Keratinocyte (primary cell): ENCODE measurements at regions not wholly inside any gene's neighbourhood (a gene's known extent, or its start where the extent isn't known, plus 50 kb on each side); places are given as distances from the start of the nearest gene placed in this dataset.

Experiments used
- DNase-seq: peaks from one replicate; pipeline ENCODE4 v3.0.0-alpha.2; 2011; ENCODE audit warnings: low read depth, missing footprints, low spot score
- FAIRE-seq: peaks from 2 replicates; lab custom pipeline; 2011; peaks lifted over from hg19 to GRCh38; lab: Jason Lieb, UNC
- H2AFZ ChIP-seq: 2 replicates; pipeline ENCODE4 v1.6.0; 2012; ENCODE audit warnings: low read length, control low read depth, inconsistent platforms; ENCODE audit not compliant: control insufficient read depth
- H3K27ac ChIP-seq: 2 replicates; pipeline ENCODE4 v1.5.1; 2011; ENCODE audit warnings: low read length; ENCODE audit not compliant: control insufficient read depth, insufficient read depth
- H3K27me3 ChIP-seq: 3 replicates; pipeline ENCODE4 v1.6.0; 2011; ENCODE audit warnings: low read length; ENCODE audit not compliant: control insufficient read depth, insufficient read depth; ENCODE audit errors: extremely low read depth
- H3K36me3 ChIP-seq, 2 experiments: 2 replicates in 1 of 2; 3 replicates in 1 of 2; pipeline ENCODE4 v1.5.1; 2011; ENCODE audit warnings: low read length in 2 of 2, mild to moderate bottlenecking in 1 of 2; ENCODE audit not compliant: control insufficient read depth in 2 of 2, insufficient read depth in 2 of 2; ENCODE audit errors: extremely low read depth in 1 of 2
- H3K4me1 ChIP-seq: 3 replicates; pipeline ENCODE4 v1.5.1; 2011; ENCODE audit warnings: low read length; ENCODE audit not compliant: control insufficient read depth, insufficient read depth; ENCODE audit errors: extremely low read depth
- H3K4me2 ChIP-seq: 3 replicates; pipeline ENCODE4 v1.6.0; 2011; ENCODE audit warnings: low read depth, low read length; ENCODE audit not compliant: control insufficient read depth, insufficient read depth; ENCODE audit errors: extremely low read depth
- H3K4me3 ChIP-seq, 3 experiments: fragments of 200-600 bp in 1 of 3; sonication (generic) in 1 of 3; 2 replicates in 2 of 3; 3 replicates in 1 of 3; pipeline ENCODE4 v1.5.1; 2011 to 2016; ENCODE audit warnings: low read length in 3 of 3, mild to moderate bottlenecking in 3 of 3, control low read depth in 2 of 3, inconsistent platforms in 1 of 3, low read depth in 1 of 3, mixed read lengths in 1 of 3, mixed run types in 1 of 3, moderate library complexity in 1 of 3; ENCODE audit not compliant: control insufficient read depth in 2 of 3, insufficient read depth in 2 of 3; ENCODE audit errors: extremely low read depth in 1 of 3
- H3K79me2 ChIP-seq: 2 replicates; pipeline ENCODE4 v1.6.0; 2012; ENCODE audit warnings: low read length; ENCODE audit not compliant: control insufficient read depth, insufficient read depth
- H3K9ac ChIP-seq: 3 replicates; pipeline ENCODE4 v1.6.0; 2011; ENCODE audit warnings: low read length; ENCODE audit not compliant: control insufficient read depth, insufficient read depth; ENCODE audit errors: extremely low read depth
- H3K9me1 ChIP-seq: 3 replicates; pipeline ENCODE4 v1.6.0; 2011; ENCODE audit warnings: low read length; ENCODE audit not compliant: control insufficient read depth, insufficient read depth; ENCODE audit errors: extremely low read depth
- H3K9me3 ChIP-seq: 2 replicates; pipeline ENCODE4 v1.5.1; 2012; ENCODE audit warnings: low read depth, low read length; ENCODE audit not compliant: control insufficient read depth
- H4K20me1 ChIP-seq: 3 replicates; pipeline ENCODE4 v1.6.0; 2011; ENCODE audit warnings: low read length; ENCODE audit not compliant: control insufficient read depth, insufficient read depth; ENCODE audit errors: extremely low read depth
- CTCF ChIP-seq, 3 experiments: IDR thresholded peaks in 1 of 3; conservative IDR thresholded peaks in 1 of 3; optimal IDR thresholded peaks in 1 of 3; 2 replicates in 2 of 3; 3 replicates in 1 of 3; pipeline versions ENCODE3 to v1.5.1; 2011; ENCODE audit warnings: low read length in 3 of 3, mild to moderate bottlenecking in 3 of 3, moderate library complexity in 2 of 3, control low read depth in 1 of 3, inconsistent platforms in 1 of 3; ENCODE audit not compliant: insufficient read depth in 2 of 3; ENCODE audit errors: extremely low read depth in 1 of 3
- EZH2 ChIP-seq: IDR thresholded peaks from one replicate; pipeline ENCODE4 v1.6.1; 2012; ENCODE audit warnings: inconsistent platforms, mild to moderate bottlenecking, low read length, moderate library complexity
- dilution Hi-C: fragments of 300-500 bp; cut with MboI; formaldehyde crosslinking; loops from one replicate; pipeline ENCODE4 v1.7.0; 2020; ENCODE audit warnings: low sequenced_read_pairs; ENCODE audit not compliant: extremely low pct_ligation_motif_present

DNA sequence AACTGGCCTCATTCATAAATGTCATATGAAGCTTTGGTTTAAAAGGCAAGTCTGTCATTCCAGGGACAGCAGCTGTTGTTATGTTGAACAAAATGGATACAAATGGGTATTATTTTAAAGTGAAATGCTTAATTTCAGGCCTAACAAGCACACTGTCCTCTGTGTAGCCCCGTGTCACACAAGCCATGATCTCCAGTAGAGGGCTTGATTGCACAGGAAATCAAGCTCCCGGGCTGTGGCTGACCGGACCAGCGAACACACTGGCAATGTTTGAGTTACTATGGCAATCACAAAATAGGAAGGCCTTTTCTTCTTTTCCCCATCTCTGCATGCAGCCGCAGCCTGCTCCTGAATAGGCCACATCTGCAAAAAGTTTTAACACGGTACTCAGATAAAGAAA lies 64.0 kb upstream of the GSX1 start:
- Histone ChIP-seq H3K9ac (no peak overlapping the region), H3K36me3 (no peaks in the 10 kb centered on the region), H3K27me3 (no peaks in the 10 kb centered on the region), H4K20me1 (no peaks in the 10 kb centered on the region), H3K27ac (no peak overlapping the region), H2AFZ (no peak overlapping the region), H3K4me2 (no peak overlapping the region), H3K9me3 (no peaks in the 10 kb centered on the region), H3K4me3 (no peak overlapping the region), H3K79me2 (no peaks in the 10 kb centered on the region), H3K4me1 (no peaks in the 10 kb centered on the region), H3K9me1 (no peaks in the 10 kb centered on the region)
- DNase-seq = no peak
- dilution Hi-C loops = no loop called here
- TF ChIP-seq EZH2 = no peak
- no peak for TF ChIP-seq CTCF (optimal IDR thresholded peaks at IDR 0.05 in 1 of 3, IDR thresholded peaks at IDR 0.05 in 1 of 3, conservative IDR thresholded peaks at IDR 0.05 in 1 of 3; ENCODE audit: extremely low read depth in 1 of 3, insufficient read depth in 2 of 3, low read length in 3 of 3)
- FAIRE-seq = no peak

DNA sequence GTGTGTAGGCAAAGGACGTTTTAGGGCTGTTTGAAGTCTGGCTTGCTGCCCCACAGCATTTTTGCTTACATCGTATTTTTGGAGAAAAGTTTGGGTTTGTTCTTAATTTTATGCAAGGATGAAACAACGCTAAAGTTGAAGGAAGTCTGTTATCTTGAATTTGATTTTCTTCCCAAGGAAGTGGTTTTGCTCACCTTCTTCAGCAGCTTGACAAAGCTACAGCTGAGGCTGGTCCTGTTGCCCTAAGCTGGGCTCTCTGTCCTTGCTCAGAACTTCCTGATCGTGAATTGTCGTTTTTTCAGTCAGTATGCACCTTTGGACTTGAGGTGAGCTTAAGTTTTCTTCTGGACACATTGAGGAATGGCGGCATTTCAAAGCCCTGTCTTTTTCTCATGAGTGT lies 62.1 kb upstream of the GSX1 start:
- Histone ChIP-seq H3K4me1 (no peaks in the 10 kb centered on the region), H3K4me3 (no peak overlapping the region), H3K27ac (no peak overlapping the region), H3K36me3 (no peaks in the 10 kb centered on the region), H2AFZ (no peak overlapping the region), H3K9me3 (no peaks in the 10 kb centered on the region), H3K4me2 (no peak overlapping the region), H4K20me1 (no peaks in the 10 kb centered on the region), H3K9ac (no peak overlapping the region), H3K27me3 (no peaks in the 10 kb centered on the region), H3K79me2 (no peaks in the 10 kb centered on the region), H3K9me1 (no peaks in the 10 kb centered on the region)
- dilution Hi-C loops = no loop called here
- no peak for TF ChIP-seq CTCF (optimal IDR thresholded peaks at IDR 0.05 in 1 of 3, IDR thresholded peaks at IDR 0.05 in 1 of 3, conservative IDR thresholded peaks at IDR 0.05 in 1 of 3; ENCODE audit: extremely low read depth in 1 of 3, insufficient read depth in 2 of 3, low read length in 3 of 3)
- TF ChIP-seq EZH2 = no peak
- DNase-seq = no peak
- no peak for FAIRE-seq
